GM12864 (cell line): ENCODE measurements at regions not wholly inside any gene's neighbourhood (a gene's known extent, or its start where the extent isn't known, plus 50 kb on each side); places are given as distances from the start of the nearest gene placed in this dataset.

Experiments
- DNase-seq: peaks from one replicate; pipeline ENCODE4 v3.0.0-alpha.2; 2011; ENCODE audit warnings: low read depth
- H3K4me3 ChIP-seq: 2 replicates; pipeline ENCODE4 v1.5.1; 2011; ENCODE audit warnings: mild to moderate bottlenecking, low read depth, low read length, control low read depth
- CTCF ChIP-seq: IDR thresholded peaks from 2 replicates; pipeline ENCODE4 v1.5.1; 2011; ENCODE audit warnings: low read depth, mild to moderate bottlenecking, moderate library complexity, low read length, control low read depth, inconsistent platforms; ENCODE audit errors: missing control alignments

DNA sequence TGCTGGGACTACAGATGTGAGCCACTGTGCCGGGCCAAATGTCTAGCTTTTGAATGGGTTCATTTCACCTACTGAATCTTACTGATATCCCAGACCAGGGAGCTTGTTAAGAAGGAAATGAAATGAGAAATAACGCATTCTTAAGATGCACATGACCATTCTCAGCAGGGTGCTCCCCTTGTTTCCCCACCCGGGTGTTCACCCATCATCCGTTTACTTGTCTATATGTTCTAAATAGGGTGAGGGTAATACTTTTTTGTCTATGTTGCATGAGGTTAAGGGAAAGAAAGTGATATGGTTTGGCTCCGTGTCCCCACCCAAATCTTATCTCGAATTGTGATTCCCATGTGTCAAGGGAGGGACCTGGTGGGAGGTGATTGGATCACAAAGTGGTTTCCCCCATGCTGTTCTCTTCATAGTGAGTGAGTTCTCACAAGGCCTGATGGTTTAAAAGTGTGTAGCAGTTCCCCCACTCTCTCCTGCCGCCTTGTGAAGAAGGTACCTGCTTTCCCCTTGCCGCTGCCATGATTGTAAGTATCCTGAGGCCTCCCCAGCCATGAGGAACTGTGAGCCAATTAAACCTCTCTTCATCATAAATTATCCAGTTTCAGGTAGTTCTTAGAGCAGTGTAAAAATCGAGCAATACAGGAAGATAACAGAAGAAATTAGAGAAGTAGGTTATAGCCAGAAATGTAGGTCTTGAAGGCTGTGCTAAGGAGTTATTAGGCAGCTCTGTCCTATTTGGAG lies 129.1 kb downstream of the DDX1 start:
- no peak for DNase-seq
- no peak for TF ChIP-seq CTCF
- no peak overlapping the region for H3K4me3 ChIP-seq

- no peak for TF ChIP-seq CTCF
Measured at GRCh38 chr2:15721411-15722067, 129.9 kb downstream of the DDX1 start.

GRCh38 chr2:15722980-15723379 lies 131.3 kb downstream of the DDX1 start:
- no peak for DNase-seq
- no peak for TF ChIP-seq CTCF
- no peak overlapping the region for H3K4me3 ChIP-seq

More at GRCh38 chr2:15721411-15722067, 129.9 kb downstream of the DDX1 start:
- no peak overlapping the region for H3K4me3 ChIP-seq
- DNase-seq: no peak

GRCh38 chr2:15724235-15724634 lies 132.6 kb downstream of the DDX1 start:
- DNase-seq: no peak
- H3K4me3 ChIP-seq: no peak overlapping the region
- TF ChIP-seq CTCF: no peak

DNA sequence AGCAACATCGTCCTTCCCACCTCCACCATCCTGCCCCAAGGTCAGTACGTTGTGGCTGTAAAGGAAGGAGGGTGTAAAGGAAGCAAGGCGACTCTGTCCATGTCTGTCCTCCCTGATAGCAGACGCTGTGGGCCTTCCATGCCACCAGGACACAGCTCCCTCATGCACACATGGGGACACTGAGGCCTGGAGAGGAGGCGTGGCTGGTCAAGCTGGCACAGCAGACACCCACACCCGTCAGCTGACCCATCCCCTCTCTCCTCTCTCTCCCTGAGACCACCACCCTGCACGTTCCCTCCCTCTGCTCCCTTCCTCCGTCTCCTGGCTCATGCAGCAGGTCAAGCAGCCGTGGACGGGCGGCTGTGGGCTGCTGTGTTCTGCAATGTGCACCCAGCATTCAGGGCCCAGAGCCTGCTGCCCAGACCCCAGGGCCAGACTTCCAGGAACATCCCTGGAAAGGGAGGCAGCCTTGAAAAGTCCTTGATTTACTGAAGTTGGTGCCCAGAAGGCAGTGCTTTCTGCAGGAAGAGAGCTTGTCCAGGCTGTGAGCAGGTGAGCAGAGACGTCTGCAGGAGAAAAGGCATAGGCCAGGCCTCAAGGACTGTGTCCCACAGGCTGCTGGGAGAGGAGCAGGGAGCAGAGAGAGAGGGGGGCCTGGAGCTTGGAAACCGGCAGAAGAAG lies 133.6 kb downstream of the DDX1 start:
- H3K4me3 ChIP-seq: no peak overlapping the region
- DNase-seq: no peak
- TF ChIP-seq CTCF: no peak

- no peak overlapping the region for H3K4me3 ChIP-seq
- TF ChIP-seq CTCF: no peak
- no peak for DNase-seq
Measured at GRCh38 chr2:15725782-15726112, 134.1 kb downstream of the DDX1 start.
